DOHH2 (cell line): ENCODE measurements at regions not wholly inside any gene's neighbourhood (a gene's known extent, or its start where the extent isn't known, plus 50 kb on each side); places are given as distances from the start of the nearest gene placed in this dataset.
"Not testable (repeated sequence)": the region's sequence is repeated elsewhere in the genome, so short reads cannot be mapped to it uniquely, and the experiment has no call there.

Experiments
- H3F3A ChIP-seq: fragments of 200-600 bp; sonication (generic), shearing (Covaris generic); 2 replicates; pipeline ENCODE4 v1.6.0; 2016; ENCODE audit warnings: antibody characterized with exemption, mild to moderate bottlenecking; ENCODE audit not compliant: control insufficient read depth, insufficient read depth
- H3K27ac ChIP-seq: fragments of 200-600 bp; sonication (generic); 2 replicates; pipeline ENCODE4 v1.5.1; 2014; ENCODE audit warnings: low read depth, mild to moderate bottlenecking, low read length, moderate library complexity
- H3K27me3 ChIP-seq: fragments of 200-600 bp; sonication (generic); 2 replicates; pipeline ENCODE4 v1.6.1; 2014; ENCODE audit warnings: mild to moderate bottlenecking, low read length, mixed read lengths; ENCODE audit not compliant: control insufficient read depth
- H3K36me3 ChIP-seq: fragments of 200-600 bp; sonication (generic); 2 replicates; pipeline ENCODE4 v1.6.1; 2014; ENCODE audit warnings: mild to moderate bottlenecking, low read length, moderate library complexity, mixed read lengths; ENCODE audit not compliant: control insufficient read depth
- H3K4me1 ChIP-seq: fragments of 200-600 bp; sonication (generic); 2 replicates; pipeline ENCODE4 v1.6.1; 2014; ENCODE audit warnings: mild to moderate bottlenecking, low read length, mixed read lengths; ENCODE audit not compliant: control insufficient read depth
- H3K4me2 ChIP-seq: fragments of 200-600 bp; sonication (generic); 2 replicates; pipeline ENCODE4 v1.6.0; 2014; ENCODE audit warnings: mild to moderate bottlenecking, low read length, moderate library complexity
- H3K4me3 ChIP-seq: fragments of 200-600 bp; sonication (generic); 2 replicates; pipeline ENCODE4 v1.5.1; 2014; ENCODE audit warnings: mild to moderate bottlenecking, low read length, mixed read lengths
- H3K79me2 ChIP-seq: fragments of 200-600 bp; sonication (generic); 2 replicates; pipeline ENCODE4 v1.6.1; 2014; ENCODE audit warnings: mild to moderate bottlenecking, low read length, mixed read lengths; ENCODE audit not compliant: control insufficient read depth
- H3K9me2 ChIP-seq: fragments of 200-600 bp; sonication (generic); replicated peaks from 2 replicates; pipeline ENCODE4 v1.6.1; 2014; ENCODE audit warnings: mild to moderate bottlenecking, low read length, mixed read lengths; ENCODE audit not compliant: control insufficient read depth
- H3K9me3 ChIP-seq: fragments of 200-600 bp; sonication (generic); 2 replicates; pipeline ENCODE4 v1.6.1; 2014; ENCODE audit warnings: antibody characterized with exemption, low read length, mixed read lengths; ENCODE audit not compliant: control insufficient read depth, insufficient read depth
- H4K20me1 ChIP-seq: fragments of 200-600 bp; sonication (generic); 2 replicates; pipeline ENCODE4 v1.6.0; 2014; ENCODE audit warnings: low read depth, mild to moderate bottlenecking, antibody characterized with exemption, low read length, moderate library complexity; ENCODE audit not compliant: control insufficient read depth, insufficient read depth
- CTCF ChIP-seq: fragments of 200-600 bp; sonication (generic); IDR thresholded peaks from one replicate; pipeline ENCODE4 v1.5.1; 2014; ENCODE audit warnings: antibody characterized with exemption, mild to moderate bottlenecking, low read depth, low read length; ENCODE audit not compliant: poor library complexity, severe bottlenecking
- EZH2phosphoT487 ChIP-seq: fragments of 200-600 bp; sonication (generic); IDR thresholded peaks from 2 replicates; pipeline ENCODE4 v1.6.1; 2017; ENCODE audit warnings: borderline replicate concordance, mild to moderate bottlenecking, antibody characterized with exemption, low read length, moderate library complexity, mixed read lengths

- Histone ChIP-seq H3K27ac (no peak overlapping the region), H3K4me1 (no peaks in the 10 kb centered on the region), H3K9me2 (no peaks in the 10 kb centered on the region), H3K36me3 (no peaks in the 10 kb centered on the region), H3F3A (no peaks in the 10 kb centered on the region), H3K4me2 (no peak overlapping the region), H3K27me3 (no peaks in the 10 kb centered on the region), H3K9me3 (no peaks in the 10 kb centered on the region; the same call in 1 of the 2 replicates), H3K79me2 (no peaks in the 10 kb centered on the region), H3K4me3 (no peak overlapping the region), H4K20me1 (no peaks in the 10 kb centered on the region)
- TF ChIP-seq EZH2phosphoT487, result no peak
- TF ChIP-seq CTCF, result no peak
Measured at GRCh38 chr3:176619833-176620232, 577.4 kb downstream of the TBL1XR1 start.

GRCh38 chr3:176615826-176616225 is 581.5 kb downstream of the TBL1XR1 start:
- H3K9me2 ChIP-seq, result no peaks in the 10 kb centered on the region
- H3K4me1 ChIP-seq, result no peaks in the 10 kb centered on the region
- H3K36me3 ChIP-seq, result no peaks in the 10 kb centered on the region
- no peak overlapping the region for H3K4me2 ChIP-seq
- H3K27me3 ChIP-seq, result no peaks in the 10 kb centered on the region
- TF ChIP-seq EZH2phosphoT487 (no peak), CTCF (no peak)
- H3K9me3 ChIP-seq, result no peaks in the 10 kb centered on the region; the same call in 1 of the 2 replicates
- no peaks in the 10 kb centered on the region for H4K20me1 ChIP-seq
- H3K79me2 ChIP-seq, result no peaks in the 10 kb centered on the region
- H3K4me3 ChIP-seq, result no peak overlapping the region
- H3K27ac ChIP-seq, result no peak overlapping the region
- H3F3A ChIP-seq, result no peaks in the 10 kb centered on the region

- TF ChIP-seq EZH2phosphoT487, result no peak
- no peak for TF ChIP-seq CTCF
- H3K9me2 ChIP-seq, result no peaks in the 10 kb centered on the region
- no peaks in the 10 kb centered on the region for H4K20me1 ChIP-seq
- H3K4me1 ChIP-seq, result no peaks in the 10 kb centered on the region
- H3K4me2 ChIP-seq, result no peak overlapping the region
- no peak overlapping the region for H3K4me3 ChIP-seq
- no peaks in the 10 kb centered on the region for H3K79me2 ChIP-seq
- H3K27me3 ChIP-seq, result no peaks in the 10 kb centered on the region
- no peaks in the 10 kb centered on the region for H3K9me3 ChIP-seq
- no peaks in the 10 kb centered on the region for H3K36me3 ChIP-seq
- H3K27ac ChIP-seq, result no peak overlapping the region
- H3F3A ChIP-seq, result no peaks in the 10 kb centered on the region
Measured at GRCh38 chr3:176611703-176612102, 585.6 kb downstream of the TBL1XR1 start.

GRCh38 chr3:176609361-176609760 is 587.9 kb downstream of the TBL1XR1 start:
- Histone ChIP-seq H3K9me3 (no peaks in the 10 kb centered on the region), H3K4me1 (no peaks in the 10 kb centered on the region), H4K20me1 (no peaks in the 10 kb centered on the region), H3K27me3 (no peaks in the 10 kb centered on the region), H3K4me2 (no peak overlapping the region), H3F3A (no peaks in the 10 kb centered on the region), H3K27ac (no peak overlapping the region), H3K4me3 (no peak overlapping the region), H3K79me2 (no peaks in the 10 kb centered on the region), H3K9me2 (no peaks in the 10 kb centered on the region), H3K36me3 (no peaks in the 10 kb centered on the region)
- TF ChIP-seq EZH2phosphoT487 (no peak), CTCF (no peak)

- H3K9me3 ChIP-seq, H3K4me3 ChIP-seq, H3K27ac ChIP-seq, H3K9me2 ChIP-seq, H3K4me2 ChIP-seq, H3K4me1 ChIP-seq, H3K36me3 ChIP-seq, H4K20me1 ChIP-seq, H3F3A ChIP-seq, H3K27me3 ChIP-seq, H3K79me2 ChIP-seq: not testable (repeated sequence)
Measured at GRCh38 chr3:176605553-176605952, 591.7 kb downstream of the TBL1XR1 start.
